ENCODE measurements at regions not wholly inside any gene's neighbourhood (a gene's known extent, or its start where the extent isn't known, plus 50 kb on each side); places are given as distances from the start of the nearest gene placed in this dataset.

- TF ChIP-seq CTCF (IDR thresholded peaks at IDR 0.05): no peak
- intact Hi-C loops (cut with DNase I): no loop called here
Measured at GRCh38 chr6:164812706-164813105, 496.7 kb downstream of the C6orf118 start.

GRCh38 chr6:164807125-164807524, 502.3 kb downstream of the C6orf118 start:
- DNase-seq: no peak
- no peak for TF ChIP-seq CTCF (IDR thresholded peaks at IDR 0.05)
- H3K36me3 ChIP-seq: no peaks in the 10 kb centered on the region
- no peaks in the 10 kb centered on the region for H3K27me3 ChIP-seq
- H3K27ac ChIP-seq: no peak overlapping the region
- no peak overlapping the region for H3K4me3 ChIP-seq
- no peaks in the 10 kb centered on the region for H3K9me3 ChIP-seq
- no peak for ATAC-seq
- intact Hi-C loops (cut with DNase I): no loop called here
- no peaks in the 10 kb centered on the region for H3K4me1 ChIP-seq

More at GRCh38 chr6:164812706-164813105, 496.7 kb downstream of the C6orf118 start:
- Histone ChIP-seq H3K4me1 (no peaks in the 10 kb centered on the region), H3K4me3 (no peak overlapping the region), H3K36me3 (no peaks in the 10 kb centered on the region), H3K9me3 (no peaks in the 10 kb centered on the region), H3K27ac (no peak overlapping the region), H3K27me3 (no peaks in the 10 kb centered on the region)
- ATAC-seq: no peak
- DNase-seq: no peak

GRCh38 chr6:164795056-164795815, 514.2 kb downstream of the C6orf118 start:
- intact Hi-C loops (cut with DNase I): no loop called here
- H3K4me3 ChIP-seq: no peak overlapping the region
- no peaks in the 10 kb centered on the region for H3K9me3 ChIP-seq
- no peak overlapping the region for H3K27ac ChIP-seq
- no peaks in the 10 kb centered on the region for H3K27me3 ChIP-seq
- DNase-seq (no peak), ATAC-seq (no peak)
- no peaks in the 10 kb centered on the region for H3K36me3 ChIP-seq
- TF ChIP-seq CTCF (IDR thresholded peaks at IDR 0.05): no peak
- no peaks in the 10 kb centered on the region for H3K4me1 ChIP-seq

GRCh38 chr6:164792666-164793065, 516.7 kb downstream of the C6orf118 start:
- no peaks in the 10 kb centered on the region for H3K27me3 ChIP-seq
- no peaks in the 10 kb centered on the region for H3K4me1 ChIP-seq
- no peaks in the 10 kb centered on the region for H3K36me3 ChIP-seq
- H3K27ac ChIP-seq: no peak overlapping the region
- no peaks in the 10 kb centered on the region for H3K9me3 ChIP-seq
- ATAC-seq: no peak
- H3K4me3 ChIP-seq: no peak overlapping the region
- intact Hi-C loops (cut with DNase I): no loop called here
- no peak for TF ChIP-seq CTCF (IDR thresholded peaks at IDR 0.05)
- DNase-seq: no peak

GRCh38 chr6:164791498-164791897, 517.9 kb downstream of the C6orf118 start:
- Histone ChIP-seq H3K4me1 (no peaks in the 10 kb centered on the region), H3K36me3 (no peaks in the 10 kb centered on the region), H3K4me3 (no peak overlapping the region), H3K9me3 (no peaks in the 10 kb centered on the region), H3K27me3 (no peaks in the 10 kb centered on the region), H3K27ac (no peak overlapping the region)
- DNase-seq (no peak), ATAC-seq (no peak)
- intact Hi-C loops (cut with DNase I): no loop called here
- TF ChIP-seq CTCF (IDR thresholded peaks at IDR 0.05): no peak
